Astrocyte (in vitro differentiated cells and primary cell): ENCODE measurements at regions not wholly inside any gene's neighbourhood (a gene's known extent, or its start where the extent isn't known, plus 50 kb on each side); places are given as distances from the start of the nearest gene placed in this dataset.

ENCODE experiments used
- EZH2 ChIP-seq: IDR thresholded peaks from 2 replicates; pipeline ENCODE4 v1.6.1; 2012; ENCODE audit warnings: mild to moderate bottlenecking, low read length, inconsistent platforms; ENCODE audit not compliant: insufficient read depth
- TF ChIP-seq, protein P1 (sequence below): IDR thresholded peaks from 2 replicates; pipeline ENCODE4 v1.5.1; 2011; ENCODE audit warnings: low read depth, mild to moderate bottlenecking, inconsistent platforms, low read length, moderate library complexity; ENCODE audit not compliant: insufficient read depth

DNA sequence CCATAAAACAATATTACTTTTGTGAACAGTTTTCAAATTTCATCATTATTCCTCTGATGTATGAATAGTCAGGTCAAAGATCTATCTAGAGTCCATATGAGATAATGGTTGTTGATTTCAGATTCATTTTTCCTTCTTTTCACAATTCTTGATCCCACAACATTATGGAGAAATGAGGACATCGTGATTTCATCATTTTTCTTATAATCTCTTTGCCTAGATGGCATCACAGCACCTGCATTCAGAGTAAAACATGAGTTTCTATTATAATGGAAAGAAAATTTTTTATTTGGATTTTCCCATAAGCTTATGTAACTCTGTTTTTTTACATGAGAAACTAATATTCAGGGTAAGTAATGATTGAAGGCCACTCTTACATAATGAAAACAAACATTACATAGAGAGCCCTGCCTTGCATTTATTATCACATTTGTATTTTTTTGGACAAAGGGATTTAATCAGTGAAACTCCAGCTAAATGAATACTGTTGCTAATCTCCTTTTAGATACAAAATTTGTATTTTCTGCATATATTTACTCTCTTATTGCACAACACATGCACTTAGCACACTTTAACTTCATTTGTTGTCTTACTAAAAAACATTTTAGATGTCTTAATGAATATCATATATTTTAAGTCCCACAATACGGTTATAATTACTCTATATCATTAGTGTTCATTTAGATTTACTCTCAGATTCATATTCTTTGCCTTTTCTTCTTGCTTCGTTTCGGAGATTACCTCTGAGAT lies 188.4 kb upstream of the KYNU start:
- TF ChIP-seq EZH2: no peak
- TF ChIP-seq, protein P1, sequence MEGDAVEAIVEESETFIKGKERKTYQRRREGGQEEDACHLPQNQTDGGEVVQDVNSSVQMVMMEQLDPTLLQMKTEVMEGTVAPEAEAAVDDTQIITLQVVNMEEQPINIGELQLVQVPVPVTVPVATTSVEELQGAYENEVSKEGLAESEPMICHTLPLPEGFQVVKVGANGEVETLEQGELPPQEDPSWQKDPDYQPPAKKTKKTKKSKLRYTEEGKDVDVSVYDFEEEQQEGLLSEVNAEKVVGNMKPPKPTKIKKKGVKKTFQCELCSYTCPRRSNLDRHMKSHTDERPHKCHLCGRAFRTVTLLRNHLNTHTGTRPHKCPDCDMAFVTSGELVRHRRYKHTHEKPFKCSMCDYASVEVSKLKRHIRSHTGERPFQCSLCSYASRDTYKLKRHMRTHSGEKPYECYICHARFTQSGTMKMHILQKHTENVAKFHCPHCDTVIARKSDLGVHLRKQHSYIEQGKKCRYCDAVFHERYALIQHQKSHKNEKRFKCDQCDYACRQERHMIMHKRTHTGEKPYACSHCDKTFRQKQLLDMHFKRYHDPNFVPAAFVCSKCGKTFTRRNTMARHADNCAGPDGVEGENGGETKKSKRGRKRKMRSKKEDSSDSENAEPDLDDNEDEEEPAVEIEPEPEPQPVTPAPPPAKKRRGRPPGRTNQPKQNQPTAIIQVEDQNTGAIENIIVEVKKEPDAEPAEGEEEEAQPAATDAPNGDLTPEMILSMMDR: no peak
